ENCODE measurements at regions not wholly inside any gene's neighbourhood (a gene's known extent, or its start where the extent isn't known, plus 50 kb on each side); places are given as distances from the start of the nearest gene placed in this dataset.

DNA sequence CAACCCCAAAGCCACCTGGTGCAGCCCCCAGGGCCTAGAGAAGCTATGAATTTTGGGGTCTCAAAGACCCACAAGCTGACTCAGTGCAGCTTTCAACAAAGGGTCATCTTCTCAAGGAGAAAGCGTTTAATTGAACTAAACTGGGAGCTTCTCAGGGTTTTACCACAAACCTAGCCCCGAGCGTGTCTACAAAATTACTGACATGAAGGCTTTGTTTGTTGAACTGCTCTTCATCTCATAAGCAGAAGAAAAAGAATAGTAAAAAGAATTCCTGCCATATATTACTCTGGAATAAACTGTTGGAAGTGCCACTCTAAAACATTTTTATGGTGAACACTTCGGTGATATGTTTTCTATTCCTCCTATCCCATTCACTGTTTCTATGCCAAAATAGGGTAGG lies 50.8 kb upstream of the INCENP start:
- DNase-seq: no peak

- no peak for DNase-seq
Observed at GRCh38 chr11:62071408-62071807, 52.4 kb upstream of the INCENP start.

GRCh38 chr11:62069986-62070919 lies 53.6 kb upstream of the INCENP start:
- no peak for DNase-seq

- no peak for DNase-seq
Observed at GRCh38 chr11:62069374-62069773, 54.4 kb upstream of the INCENP start.

GRCh38 chr11:62068730-62069129 lies 55.1 kb upstream of the INCENP start:
- DNase-seq: no peak

- no peak for DNase-seq
Observed at GRCh38 chr11:62067741-62068140, 56.1 kb upstream of the INCENP start.

DNA sequence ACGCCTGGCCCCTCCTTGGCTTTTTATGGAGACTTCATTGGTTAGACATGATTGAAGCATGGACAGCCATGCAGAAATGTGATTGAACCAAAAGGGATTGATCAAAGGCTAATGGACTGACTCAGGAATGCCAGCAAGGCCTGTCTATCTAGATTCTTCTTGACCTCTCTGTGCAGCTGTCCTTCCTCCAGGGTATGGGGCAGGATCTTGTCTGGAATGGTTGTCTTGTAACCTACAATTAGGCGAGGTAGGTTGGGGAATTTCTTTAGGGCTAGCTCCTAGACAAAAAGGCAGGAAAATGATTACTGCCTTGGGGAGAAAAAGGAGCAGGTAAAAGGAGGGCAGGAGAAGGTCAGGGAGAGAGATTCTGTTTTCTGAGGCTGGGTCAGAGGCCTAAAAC lies 59.6 kb upstream of the INCENP start:
- DNase-seq: no peak

- DNase-seq: no peak
Observed at GRCh38 chr11:62062223-62062861, 61.5 kb upstream of the INCENP start.

GRCh38 chr11:62061356-62062222 lies 62.2 kb upstream of the INCENP start:
- DNase-seq: no peak

- no peak for DNase-seq
Observed at GRCh38 chr11:62057069-62057468, 66.7 kb upstream of the INCENP start.

- DNase-seq: no peak
Observed at GRCh38 chr11:62055970-62056369, 67.8 kb upstream of the INCENP start.

- peak; percentile 45 for DNase-seq
Observed at GRCh38 chr11:62054484-62055121, 69.2 kb upstream of the INCENP start.

DNA sequence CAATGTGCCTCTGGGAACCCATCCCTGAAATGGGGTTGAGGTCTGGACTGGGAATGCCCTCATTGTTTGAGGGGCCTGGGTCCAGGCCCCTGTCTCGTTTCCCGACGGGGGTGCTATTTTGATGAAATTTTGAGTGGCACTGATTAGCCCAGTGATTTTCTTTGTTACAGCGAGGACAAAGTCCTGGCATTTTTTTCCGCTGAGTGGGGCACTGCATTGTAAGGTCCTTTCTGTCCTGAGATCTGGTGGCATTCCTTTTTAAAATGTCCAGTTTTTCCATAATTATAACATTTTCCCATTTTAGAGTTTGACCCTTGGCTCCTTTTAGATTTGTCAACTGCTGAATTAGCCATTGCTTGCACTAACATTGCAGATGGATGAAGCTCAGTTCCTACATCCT lies 69.7 kb upstream of the INCENP start:
- DNase-seq: no peak

DNA sequence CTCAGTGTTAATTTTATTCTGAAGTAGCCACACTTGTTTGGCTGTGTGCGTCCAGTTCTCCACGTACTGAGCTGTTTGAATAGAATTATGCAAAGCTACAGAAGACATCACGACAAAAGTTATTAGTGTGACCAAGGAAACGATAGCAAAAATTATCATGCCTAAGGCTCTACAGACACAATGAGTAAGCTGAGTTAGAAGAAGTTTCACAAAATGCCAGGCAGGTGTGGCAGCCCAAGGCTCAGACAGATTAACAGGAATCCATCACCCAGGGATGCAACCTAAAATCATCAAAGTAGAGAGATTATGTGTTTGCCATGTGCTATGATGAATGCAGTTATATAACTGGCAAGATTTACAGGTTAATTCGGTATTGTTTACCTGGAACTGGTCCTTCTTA lies 73.1 kb upstream of the INCENP start:
- no peak for DNase-seq

- no peak for DNase-seq
Observed at GRCh38 chr11:62048100-62048499, 75.7 kb upstream of the INCENP start.

DNA sequence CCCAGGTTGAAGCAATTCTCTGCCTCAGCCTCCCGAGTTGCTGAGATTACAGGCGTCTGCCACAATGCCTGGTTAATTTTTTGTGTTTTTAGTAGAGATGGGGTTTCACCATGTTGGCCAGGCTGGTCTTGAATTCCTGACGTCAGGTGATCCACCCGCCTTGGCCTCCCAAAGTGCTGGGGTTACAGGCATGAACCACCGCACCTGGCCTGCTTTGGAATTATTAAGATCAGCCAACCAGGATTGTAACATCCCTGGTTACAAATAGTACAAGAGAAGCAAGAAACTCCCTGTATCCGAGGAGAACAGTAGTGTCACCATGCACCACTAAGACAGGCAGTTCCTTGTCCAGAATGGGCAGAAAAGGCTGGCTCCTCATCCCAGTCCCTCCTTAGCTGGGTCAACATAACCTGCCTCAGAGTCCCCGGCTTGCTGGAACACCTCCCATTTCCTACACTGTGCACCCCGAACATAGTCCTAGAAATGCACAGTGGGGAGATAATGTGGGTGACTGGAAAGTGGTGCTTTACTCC lies 77.2 kb upstream of the INCENP start:
- no peak for DNase-seq

DNA sequence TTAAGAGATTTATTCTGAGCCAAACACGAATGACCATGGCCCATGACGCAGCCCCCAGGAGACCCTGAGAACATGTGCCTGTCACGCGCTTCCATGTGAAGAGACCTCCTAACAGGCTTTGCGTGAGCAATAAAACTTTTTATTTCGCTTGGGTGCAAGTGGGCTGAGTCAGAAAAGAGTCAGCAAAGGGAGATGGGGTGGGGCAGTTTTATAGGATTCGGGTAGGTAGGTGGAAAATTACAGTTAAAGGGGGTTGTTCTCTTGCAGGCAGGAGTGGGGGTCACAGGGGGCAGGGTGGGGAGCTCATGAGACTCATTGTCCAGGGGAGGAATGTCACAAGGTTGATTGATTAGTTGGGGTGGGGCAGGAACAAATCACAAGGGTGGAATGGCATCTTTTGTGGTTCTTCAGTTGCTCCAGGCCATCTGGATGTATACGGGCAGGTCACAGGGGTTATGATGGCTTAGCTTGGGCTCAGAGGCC lies 77.2 kb upstream of the FTH1 start:
- no peak for DNase-seq

GRCh38 chr11:62035293-62035692 lies 67.9 kb upstream of the FTH1 start:
- no peak for DNase-seq

- no peak for DNase-seq
Observed at GRCh38 chr11:62034036-62034338, 66.6 kb upstream of the FTH1 start.

DNA sequence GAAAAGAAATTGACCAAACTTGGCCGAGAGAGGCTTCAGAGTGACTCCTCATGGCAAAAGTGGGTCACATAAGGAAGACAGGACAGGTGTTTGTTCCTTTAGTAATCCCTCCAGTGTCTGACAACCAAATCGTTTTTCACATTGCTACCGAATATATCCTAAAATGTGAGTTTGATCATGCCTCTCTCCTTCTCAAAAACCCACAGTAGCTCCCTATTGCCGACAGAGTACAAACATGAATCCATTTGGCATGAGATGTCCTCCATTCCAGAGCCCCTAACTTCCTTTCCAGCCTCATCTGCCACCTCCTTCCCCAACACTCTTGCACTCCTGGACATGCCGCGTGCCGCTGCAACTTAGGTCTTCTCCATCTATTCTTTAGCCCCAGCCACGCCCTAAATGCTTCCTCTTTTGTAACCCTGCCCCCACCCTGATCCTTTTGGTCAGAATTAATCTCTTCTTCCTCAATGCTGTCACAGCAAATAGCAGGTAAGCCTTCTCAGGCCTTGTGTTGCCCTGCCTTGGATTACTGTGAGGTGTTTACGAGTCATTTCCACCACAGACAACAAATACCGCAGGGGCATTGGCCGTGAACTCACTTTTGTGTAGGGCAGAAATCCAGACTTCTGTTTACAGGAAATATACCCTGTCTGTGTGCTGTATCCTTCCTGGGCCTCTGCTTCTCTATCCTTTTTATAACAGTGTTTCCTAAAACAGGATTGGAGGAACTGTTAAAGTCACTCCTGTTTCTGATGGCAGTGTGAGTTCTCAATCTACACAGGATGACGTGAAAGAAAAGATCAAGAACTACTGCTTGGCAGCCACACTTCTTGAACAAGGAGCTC lies 66.0 kb upstream of the FTH1 start:
- peak; percentile 72 for DNase-seq

- no peak for DNase-seq
Observed at GRCh38 chr11:62030071-62030684, 62.7 kb upstream of the FTH1 start.

All from CD4-positive, alpha-beta T cell treated with Interleukin-15 for 1 hour (primary cell).